ENCODE measurements at regions not wholly inside any gene's neighbourhood (a gene's known extent, or its start where the extent isn't known, plus 50 kb on each side); places are given as distances from the start of the nearest gene placed in this dataset.

DNA sequence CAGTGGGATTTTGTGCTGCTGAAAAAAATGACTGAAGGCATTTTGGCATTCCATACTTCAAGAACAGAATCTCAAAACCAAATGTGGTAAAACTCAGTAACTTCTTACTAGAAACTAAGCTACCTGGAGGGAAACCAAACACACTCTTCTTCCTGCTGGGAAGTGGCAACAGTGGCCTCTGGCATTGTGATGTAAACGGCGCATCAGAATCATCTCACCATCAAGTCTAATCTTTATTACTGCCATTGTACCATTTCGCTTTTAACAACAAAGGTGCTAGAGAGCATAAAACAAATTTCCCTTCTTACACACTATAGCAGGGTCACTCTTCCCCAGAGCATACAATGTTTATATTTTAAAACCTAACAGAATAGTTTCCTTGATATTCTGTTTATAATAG lies 101.6 kb upstream of the CEP162 start:
- Histone ChIP-seq H3F3A (ENCODE audit: low read depth) (no peaks in the 10 kb centered on the region), H3K9ac (ENCODE audit: low read depth, low read length, poor library complexity, severe bottlenecking) (no peak overlapping the region), H3K4me2 (ENCODE audit: low read depth, low read length, poor library complexity, severe bottlenecking) (no peak overlapping the region), H3K27me3 (ENCODE audit: insufficient read depth, low read length, poor library complexity, severe bottlenecking) (no peaks in the 10 kb centered on the region), H3K79me2 (ENCODE audit: insufficient read depth, low read length) (no peaks in the 10 kb centered on the region), H3K9me2 (replicated peaks; ENCODE audit: low read depth, low read length) (no peaks in the 10 kb centered on the region), H2AFZ (ENCODE audit: low read length) (no peak overlapping the region), H3K4me3 (ENCODE audit: low read length, poor library complexity, severe bottlenecking) (no peak overlapping the region), H3K4me1 (ENCODE audit: insufficient read depth, low read length, poor library complexity, severe bottlenecking) (no peaks in the 10 kb centered on the region), H3K36me3 (ENCODE audit: insufficient read depth, low read length) (no peaks in the 10 kb centered on the region), H4K20me1 (ENCODE audit: insufficient read depth, low read length, poor library complexity, severe bottlenecking) (no peaks in the 10 kb centered on the region), H3K9me3 (ENCODE audit: insufficient read depth, low read depth, low read length) (no peaks in the 10 kb centered on the region)
- TF ChIP-seq, protein P1, sequence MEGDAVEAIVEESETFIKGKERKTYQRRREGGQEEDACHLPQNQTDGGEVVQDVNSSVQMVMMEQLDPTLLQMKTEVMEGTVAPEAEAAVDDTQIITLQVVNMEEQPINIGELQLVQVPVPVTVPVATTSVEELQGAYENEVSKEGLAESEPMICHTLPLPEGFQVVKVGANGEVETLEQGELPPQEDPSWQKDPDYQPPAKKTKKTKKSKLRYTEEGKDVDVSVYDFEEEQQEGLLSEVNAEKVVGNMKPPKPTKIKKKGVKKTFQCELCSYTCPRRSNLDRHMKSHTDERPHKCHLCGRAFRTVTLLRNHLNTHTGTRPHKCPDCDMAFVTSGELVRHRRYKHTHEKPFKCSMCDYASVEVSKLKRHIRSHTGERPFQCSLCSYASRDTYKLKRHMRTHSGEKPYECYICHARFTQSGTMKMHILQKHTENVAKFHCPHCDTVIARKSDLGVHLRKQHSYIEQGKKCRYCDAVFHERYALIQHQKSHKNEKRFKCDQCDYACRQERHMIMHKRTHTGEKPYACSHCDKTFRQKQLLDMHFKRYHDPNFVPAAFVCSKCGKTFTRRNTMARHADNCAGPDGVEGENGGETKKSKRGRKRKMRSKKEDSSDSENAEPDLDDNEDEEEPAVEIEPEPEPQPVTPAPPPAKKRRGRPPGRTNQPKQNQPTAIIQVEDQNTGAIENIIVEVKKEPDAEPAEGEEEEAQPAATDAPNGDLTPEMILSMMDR (conservative IDR thresholded peaks at IDR 0.05; ENCODE audit: low read length), result no peak
- TF ChIP-seq EZH2phosphoT487 (IDR thresholded peaks at IDR 0.05; ENCODE audit: borderline replicate concordance), result no peak

DNA sequence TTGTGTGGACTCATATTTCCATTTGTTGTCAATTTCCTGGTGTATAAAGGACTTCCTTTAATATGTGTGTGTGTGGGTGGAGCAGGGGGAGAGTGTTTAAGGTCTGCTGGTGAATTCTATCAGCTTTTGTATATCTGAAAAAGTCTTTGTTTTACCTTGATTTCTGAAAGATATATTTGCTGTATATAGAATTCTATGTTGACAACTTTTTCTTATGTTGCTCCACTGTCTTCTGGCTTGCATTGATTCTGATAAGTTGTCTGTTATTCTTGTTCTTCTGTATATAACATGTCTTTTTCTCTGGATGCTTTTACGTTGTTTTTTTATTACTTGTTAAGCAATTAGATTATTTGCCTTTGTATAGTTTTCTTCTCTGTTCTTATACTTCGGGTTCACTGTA lies 90.0 kb upstream of the CEP162 start:
- no peaks in the 10 kb centered on the region for H3K9me2 ChIP-seq (replicated peaks; ENCODE audit: low read depth, low read length)
- H3F3A ChIP-seq (ENCODE audit: low read depth), result no peaks in the 10 kb centered on the region
- TF ChIP-seq EZH2phosphoT487 (IDR thresholded peaks at IDR 0.05; ENCODE audit: borderline replicate concordance), result no peak
- TF ChIP-seq, protein P1 (conservative IDR thresholded peaks at IDR 0.05; ENCODE audit: low read length), result no peak
- no peaks in the 10 kb centered on the region for H3K27me3 ChIP-seq (ENCODE audit: insufficient read depth, low read length, poor library complexity, severe bottlenecking)
- no peaks in the 10 kb centered on the region for H4K20me1 ChIP-seq (ENCODE audit: insufficient read depth, low read length, poor library complexity, severe bottlenecking)
- no peaks in the 10 kb centered on the region for H3K9me3 ChIP-seq (ENCODE audit: insufficient read depth, low read depth, low read length)
- H3K4me2 ChIP-seq (ENCODE audit: low read depth, low read length, poor library complexity, severe bottlenecking), result no peak overlapping the region
- no peaks in the 10 kb centered on the region for H3K79me2 ChIP-seq (ENCODE audit: insufficient read depth, low read length)
- H3K36me3 ChIP-seq (ENCODE audit: insufficient read depth, low read length), result no peaks in the 10 kb centered on the region
- H3K4me1 ChIP-seq (ENCODE audit: insufficient read depth, low read length, poor library complexity, severe bottlenecking), result peaks cover 3% of the 10 kb centered on the region
- H3K4me3 ChIP-seq (ENCODE audit: low read length, poor library complexity, severe bottlenecking), result no peak overlapping the region
- H3K9ac ChIP-seq (ENCODE audit: low read depth, low read length, poor library complexity, severe bottlenecking), result no peak overlapping the region
- H2AFZ ChIP-seq (ENCODE audit: low read length), result no peak overlapping the region

DNA sequence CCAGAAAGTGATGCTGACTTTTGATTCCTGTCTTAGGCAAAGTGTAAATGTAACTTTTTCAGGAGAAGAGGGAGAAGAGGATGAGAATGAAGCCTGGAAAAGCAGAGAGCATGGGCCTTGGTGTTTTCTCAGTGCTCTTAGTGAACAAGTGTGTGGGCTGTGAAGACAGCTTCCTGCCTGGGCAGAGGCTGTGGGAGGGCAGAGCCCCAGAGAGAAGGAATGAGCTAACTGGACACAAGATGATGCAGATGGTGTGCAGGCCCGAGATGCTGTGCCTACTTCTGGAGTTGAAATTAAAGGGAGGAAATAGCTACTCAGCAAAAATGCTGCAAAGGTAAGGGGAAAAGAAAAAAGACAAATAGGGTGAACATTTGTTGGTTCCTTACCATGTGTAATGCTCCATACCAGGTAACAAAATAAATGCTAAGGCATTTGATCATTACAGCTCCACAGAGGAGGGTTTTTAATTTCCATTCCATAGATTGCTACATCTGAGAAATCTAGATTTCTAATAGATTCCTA lies 87.0 kb upstream of the CEP162 start:
- Histone ChIP-seq H3K9me3 (ENCODE audit: insufficient read depth, low read depth, low read length) (no peaks in the 10 kb centered on the region), H4K20me1 (ENCODE audit: insufficient read depth, low read length, poor library complexity, severe bottlenecking) (no peaks in the 10 kb centered on the region), H2AFZ (ENCODE audit: low read length) (peak overlapping the region; percentile 80), H3K4me2 (ENCODE audit: low read depth, low read length, poor library complexity, severe bottlenecking) (peak overlapping the region; percentile 38), H3F3A (ENCODE audit: low read depth) (no peaks in the 10 kb centered on the region), H3K4me3 (ENCODE audit: low read length, poor library complexity, severe bottlenecking) (no peak overlapping the region), H3K27me3 (ENCODE audit: insufficient read depth, low read length, poor library complexity, severe bottlenecking) (no peaks in the 10 kb centered on the region), H3K4me1 (ENCODE audit: insufficient read depth, low read length, poor library complexity, severe bottlenecking) (peaks cover 3% of the 10 kb centered on the region), H3K9me2 (replicated peaks; ENCODE audit: low read depth, low read length) (no peaks in the 10 kb centered on the region), H3K9ac (ENCODE audit: low read depth, low read length, poor library complexity, severe bottlenecking) (peak overlapping the region; percentile 14), H3K36me3 (ENCODE audit: insufficient read depth, low read length) (no peaks in the 10 kb centered on the region), H3K79me2 (ENCODE audit: insufficient read depth, low read length) (no peaks in the 10 kb centered on the region)
- no peak for TF ChIP-seq EZH2phosphoT487 (IDR thresholded peaks at IDR 0.05; ENCODE audit: borderline replicate concordance)
- TF ChIP-seq, protein P1 (conservative IDR thresholded peaks at IDR 0.05; ENCODE audit: low read length), result no peak
